Stimulated activated CD4-positive, alpha-beta T cell treated with anti-CD3 and anti-CD28 coated beads, TNF-alpha, amount 100 ng/mL, for 1 hour (primary cell): ENCODE measurements at regions not wholly inside any gene's neighbourhood (a gene's known extent, or its start where the extent isn't known, plus 50 kb on each side); places are given as distances from the start of the nearest gene placed in this dataset.
"Not testable (repeated sequence)": the region's sequence is repeated elsewhere in the genome, so short reads cannot be mapped to it uniquely, and the experiment has no call there.

Source experiments
- DNase-seq, 3 donors: peaks; one replicate each; pipeline ENCODE4 v3.0.0-alpha.2; 2020; ENCODE audit warnings: low read depth in 3 of 3, low spot score in 1 of 3

DNA sequence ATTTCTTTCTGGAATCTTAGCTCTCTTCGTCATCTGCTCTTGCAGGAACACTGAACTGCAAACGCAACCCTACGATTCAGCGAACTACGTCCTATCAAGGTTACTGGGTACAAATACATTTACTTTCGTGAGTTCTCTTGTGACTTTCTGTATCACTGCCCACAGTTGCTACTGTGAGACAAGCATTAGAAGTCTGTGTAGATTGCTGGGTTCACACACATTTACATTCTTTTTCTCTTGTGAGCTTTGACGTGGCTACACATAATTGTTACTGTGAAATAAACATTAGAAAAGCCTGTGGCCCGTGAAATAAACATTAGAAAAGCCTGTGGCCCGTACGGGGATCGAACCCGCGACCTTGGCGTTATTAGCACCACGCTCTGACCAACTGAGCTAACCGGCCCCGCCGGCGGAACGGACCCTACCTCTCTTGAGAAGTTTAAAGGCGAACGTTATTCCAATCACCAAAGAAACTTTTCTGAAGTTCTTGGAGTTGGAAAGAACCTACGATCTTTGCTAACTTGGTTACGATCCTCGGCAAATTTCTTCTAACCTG is 61.2 kb upstream of the ZNF322 start:
- DNase-seq, result not testable (repeated sequence)

DNA sequence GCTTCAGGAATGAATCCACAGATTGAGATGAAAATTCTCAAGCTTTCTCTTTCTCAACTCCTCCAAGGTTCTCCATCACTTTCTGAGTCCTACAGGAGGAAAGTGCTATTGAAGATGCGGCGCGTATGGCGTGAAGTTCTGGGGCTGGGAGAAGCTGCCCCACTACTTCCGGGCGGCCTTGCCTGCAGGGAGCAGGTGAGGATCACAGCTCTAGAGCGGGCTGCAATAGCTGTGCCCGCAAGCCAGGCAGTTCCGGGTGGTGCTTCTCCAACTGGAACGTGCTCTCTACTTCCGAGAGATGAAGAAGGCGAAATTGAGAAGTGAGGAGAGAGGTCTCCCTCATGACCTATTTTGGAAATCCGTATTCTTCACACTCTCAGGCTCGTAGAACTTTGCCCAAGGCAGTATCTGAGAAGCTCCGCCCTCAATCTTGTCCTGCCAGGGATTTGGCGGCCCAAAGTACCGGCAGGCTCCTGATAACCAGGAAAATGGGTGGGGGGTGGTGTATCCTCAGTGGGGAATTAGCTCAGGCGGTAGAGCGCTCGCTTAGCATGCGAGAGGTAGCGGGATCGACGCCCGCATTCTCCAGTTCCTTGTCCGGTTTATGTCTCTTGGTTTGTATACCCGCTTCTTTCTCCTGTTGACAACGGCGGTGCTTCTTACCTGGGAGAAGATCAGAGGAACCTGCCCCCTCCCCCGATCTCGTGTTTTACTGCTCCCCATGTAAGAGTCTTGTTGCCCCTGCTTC is 70.6 kb upstream of the ZNF322 start:
- not testable (repeated sequence) for DNase-seq

DNA sequence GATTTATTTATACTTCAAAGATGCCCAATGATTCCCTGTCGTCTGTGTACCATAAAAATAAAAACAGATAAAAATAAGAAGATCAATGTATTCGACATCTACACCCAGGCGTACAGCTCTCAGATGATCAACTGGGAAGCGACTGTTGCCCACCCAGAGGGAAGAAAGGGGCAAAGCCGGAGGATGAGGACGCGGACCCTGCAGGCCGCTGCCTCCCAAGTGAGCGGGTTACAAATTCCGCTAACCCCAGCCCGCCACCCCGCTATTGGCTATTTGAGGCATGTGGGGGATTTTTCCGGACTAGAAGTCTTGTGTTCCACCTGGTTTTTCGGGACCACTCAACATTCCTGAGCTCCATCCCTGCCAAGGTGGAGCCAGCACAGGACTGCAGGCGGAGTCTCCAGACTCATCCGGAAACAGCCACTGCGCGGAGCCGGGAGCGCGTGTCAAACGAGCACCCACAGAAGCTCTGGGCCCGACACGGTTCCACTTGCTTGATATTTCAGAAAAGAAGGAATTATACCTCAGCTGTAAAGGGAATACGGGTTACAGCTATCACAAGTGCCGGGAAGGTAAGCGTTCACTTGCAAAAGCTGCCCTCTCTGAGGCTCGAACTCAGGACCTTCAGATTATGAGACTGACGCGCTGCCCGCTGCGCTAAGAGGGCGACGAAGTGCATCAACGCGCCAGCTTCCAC is 75.4 kb upstream of the ZNF322 start:
- not testable (repeated sequence) for DNase-seq

GRCh38 chr6:26739811-26740210 is 80.3 kb upstream of the ZNF322 start:
- no peak for DNase-seq

- DNase-seq, result no peak
These were observed 83.7 kb upstream of the ZNF322 start for GRCh38 chr6:26743157-26743821.

DNA sequence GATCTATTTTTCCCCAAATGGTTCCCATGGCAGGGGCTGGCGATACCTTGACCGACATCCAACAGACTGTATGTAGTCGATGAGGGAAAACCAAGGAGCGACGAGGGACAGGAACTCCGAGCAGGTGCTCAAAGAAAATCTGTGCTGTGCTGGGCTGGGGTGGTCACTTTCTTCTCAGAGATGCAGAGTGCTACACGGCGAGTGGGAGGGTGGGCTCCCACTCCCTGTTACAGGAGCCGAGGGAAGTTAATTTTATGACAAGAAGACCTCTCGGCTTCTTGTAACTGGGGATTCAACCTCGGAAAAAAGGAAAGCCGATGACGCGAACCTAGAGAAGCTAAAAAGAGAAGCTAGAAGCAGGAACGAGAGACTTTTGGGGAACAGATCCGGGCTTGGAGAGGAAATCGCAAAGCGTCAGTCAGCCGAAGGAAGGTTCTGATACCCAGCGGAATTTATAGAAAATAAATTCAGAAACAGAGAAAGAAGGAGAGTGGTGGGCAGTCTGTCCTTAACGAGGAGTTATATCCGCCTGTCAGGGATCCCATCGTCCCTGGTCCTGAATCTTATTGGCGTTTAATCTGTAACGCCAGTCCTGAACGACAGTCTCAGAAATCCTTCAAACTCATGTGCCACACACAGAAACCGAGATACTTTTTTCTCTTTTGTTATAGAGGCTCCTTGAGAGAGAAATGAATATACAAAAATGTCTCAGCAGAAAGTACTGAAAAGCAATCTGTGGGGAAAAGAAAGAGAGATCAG is 84.6 kb upstream of the ZNF322 start:
- DNase-seq, result no peak

DNA sequence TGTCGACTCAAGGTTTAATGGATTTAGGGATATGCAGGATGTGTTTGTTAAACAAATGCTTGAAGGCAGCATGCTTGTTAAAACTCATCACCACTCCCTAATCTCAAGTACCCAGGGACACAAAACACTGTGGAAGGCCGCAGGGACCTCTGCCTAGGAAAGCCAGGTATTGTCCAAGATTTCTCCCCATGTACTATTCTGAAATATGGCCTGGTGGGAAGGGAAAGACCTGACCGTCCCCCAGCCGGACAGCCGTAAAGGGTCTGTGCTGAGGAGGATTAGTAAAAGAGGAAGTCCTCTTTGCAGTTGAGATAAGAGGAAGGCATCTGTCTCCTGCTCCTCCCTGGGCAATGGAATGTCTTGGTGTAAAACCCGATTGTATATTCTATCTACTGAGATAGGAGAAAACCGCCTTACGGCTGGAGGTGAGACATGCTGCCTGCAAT is 85.3 kb upstream of the ZNF322 start:
- DNase-seq, result not testable (repeated sequence)

- DNase-seq, result not testable (repeated sequence)
These were observed 86.4 kb upstream of the ZNF322 start for GRCh38 chr6:26745964-26746363.

DNA sequence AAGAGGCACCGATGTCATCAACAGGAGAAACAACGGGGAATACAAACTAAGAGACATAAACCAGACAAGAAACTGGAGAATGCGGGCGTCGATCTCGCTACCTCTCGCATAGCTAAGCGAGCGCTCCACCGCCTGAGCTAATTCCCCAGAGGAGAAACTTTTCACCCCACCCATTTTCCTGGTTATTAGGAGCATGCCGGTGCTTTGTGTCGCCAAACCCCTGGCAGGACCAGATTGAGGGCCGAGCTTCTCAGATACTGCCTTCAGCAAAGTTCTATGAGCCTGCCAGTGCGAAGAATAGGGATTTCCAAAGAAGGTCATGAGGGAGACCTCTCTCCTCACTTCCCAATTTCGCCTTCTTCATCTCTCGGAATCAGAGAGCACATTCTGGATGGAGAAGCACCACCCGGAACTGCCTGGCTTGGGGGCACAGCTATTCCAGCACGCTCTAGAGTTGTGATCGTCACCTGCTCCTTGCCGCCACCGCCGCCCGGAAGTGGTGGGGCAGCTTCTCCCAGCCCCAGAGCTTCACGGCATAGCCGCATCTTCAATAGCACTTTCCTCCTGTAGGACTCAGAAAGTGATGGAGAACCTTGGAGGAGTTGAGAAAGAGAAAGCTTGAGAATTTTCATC is 89.7 kb upstream of the ZNF322 start:
- not testable (repeated sequence) for DNase-seq

DNA sequence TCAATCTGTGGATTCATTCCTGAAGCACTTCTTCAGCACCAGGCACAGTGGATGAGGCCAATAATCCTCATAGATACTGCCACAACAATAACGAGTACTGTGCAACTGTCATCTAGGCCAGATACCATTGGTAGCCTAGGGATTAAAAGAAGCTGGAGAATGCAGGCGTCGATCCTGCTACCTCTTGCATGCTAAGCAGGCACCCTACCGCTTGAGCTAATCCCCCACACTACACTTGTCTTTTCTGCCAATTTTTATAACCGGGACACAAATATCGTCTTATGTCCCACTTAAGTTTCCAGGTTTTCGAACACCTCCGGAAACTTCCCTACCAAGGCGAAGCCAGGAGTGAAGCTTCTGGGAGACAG is 90.2 kb upstream of the ZNF322 start:
- DNase-seq, result not testable (repeated sequence)

DNA sequence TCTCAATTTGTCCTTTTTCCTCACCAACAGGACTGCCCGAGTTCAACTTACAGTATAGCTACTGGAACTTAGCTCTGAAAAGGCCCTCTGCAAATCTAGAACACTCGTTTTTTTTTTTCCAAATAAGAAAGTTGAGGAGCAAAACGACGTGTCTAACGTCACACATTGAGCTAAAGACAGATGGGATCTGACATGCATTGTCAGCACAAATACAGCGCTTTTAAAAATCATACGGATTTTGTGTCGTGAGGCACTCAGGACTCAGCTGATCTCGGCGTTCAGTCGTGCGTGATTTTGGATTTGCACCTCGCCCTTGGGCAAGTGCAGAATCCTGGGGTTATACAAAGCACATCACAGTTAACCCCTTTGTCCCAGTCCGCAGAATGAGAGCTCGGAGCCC is 94.7 kb upstream of the ZNF322 start:
- DNase-seq, result no peak

- DNase-seq, result not testable (repeated sequence)
These were observed 95.3 kb upstream of the ZNF322 start for GRCh38 chr6:26754801-26755200.

DNA sequence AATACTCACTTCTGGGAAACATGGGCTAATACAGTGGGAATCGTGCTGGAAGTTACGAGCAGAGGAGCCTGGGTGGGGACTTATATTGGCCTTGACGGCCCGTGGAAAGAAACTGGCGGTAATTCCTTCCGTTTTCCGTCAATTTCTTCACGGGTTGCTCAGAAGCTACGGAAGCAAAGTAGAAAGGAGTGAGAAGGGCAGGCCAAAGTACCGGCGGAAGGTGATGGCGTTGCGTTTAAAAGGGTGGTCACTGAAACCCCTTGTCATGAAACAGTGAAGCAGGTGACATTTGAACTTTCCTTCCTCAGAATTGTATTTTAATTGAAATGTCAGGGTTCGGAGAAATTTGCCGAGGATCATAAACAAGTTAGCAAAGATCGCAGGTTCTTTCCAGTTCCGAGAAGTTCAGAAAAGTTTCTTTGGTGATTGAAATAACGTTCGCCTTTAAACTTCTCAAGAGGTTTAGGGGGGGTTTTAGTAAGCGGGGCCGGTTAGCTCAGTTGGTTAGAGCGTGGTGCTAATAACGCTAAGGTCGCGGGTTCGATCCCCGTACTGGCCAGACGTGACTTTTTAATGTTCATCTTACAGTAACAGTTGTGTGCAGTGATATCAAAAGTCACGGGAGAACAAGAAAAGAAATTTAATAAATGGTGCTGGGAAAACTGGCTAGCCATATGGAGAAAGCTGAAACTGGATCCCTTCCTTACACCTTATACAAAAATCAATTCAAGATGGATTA is 96.7 kb upstream of the ZNF322 start:
- DNase-seq, result not testable (repeated sequence)

- not testable (repeated sequence) for DNase-seq
These were observed 106.8 kb upstream of the ZNF322 start for GRCh38 chr6:26766203-26766902.

DNA sequence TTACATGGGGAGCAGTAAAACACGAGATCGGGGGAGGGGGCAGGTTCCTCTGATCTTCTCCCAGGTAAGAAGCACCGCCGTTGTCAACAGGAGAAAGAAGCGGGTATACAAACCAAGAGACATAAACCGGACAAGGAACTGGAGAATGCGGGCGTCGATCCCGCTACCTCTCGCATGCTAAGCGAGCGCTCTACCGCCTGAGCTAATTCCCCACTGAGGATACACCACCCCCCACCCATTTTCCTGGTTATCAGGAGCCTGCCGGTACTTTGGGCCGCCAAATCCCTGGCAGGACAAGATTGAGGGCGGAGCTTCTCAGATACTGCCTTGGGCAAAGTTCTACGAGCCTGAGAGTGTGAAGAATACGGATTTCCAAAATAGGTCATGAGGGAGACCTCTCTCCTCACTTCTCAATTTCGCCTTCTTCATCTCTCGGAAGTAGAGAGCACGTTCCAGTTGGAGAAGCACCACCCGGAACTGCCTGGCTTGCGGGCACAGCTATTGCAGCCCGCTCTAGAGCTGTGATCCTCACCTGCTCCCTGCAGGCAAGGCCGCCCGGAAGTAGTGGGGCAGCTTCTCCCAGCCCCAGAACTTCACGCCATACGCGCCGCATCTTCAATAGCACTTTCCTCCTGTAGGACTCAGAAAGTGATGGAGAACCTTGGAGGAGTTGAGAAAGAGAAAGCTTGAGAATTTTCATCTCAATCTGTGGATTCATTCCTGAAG is 111.6 kb upstream of the ZNF322 start:
- not testable (repeated sequence) for DNase-seq

GRCh38 chr6:26773414-26773813 is 113.9 kb upstream of the ZNF322 start:
- DNase-seq, result not testable (repeated sequence)

DNA sequence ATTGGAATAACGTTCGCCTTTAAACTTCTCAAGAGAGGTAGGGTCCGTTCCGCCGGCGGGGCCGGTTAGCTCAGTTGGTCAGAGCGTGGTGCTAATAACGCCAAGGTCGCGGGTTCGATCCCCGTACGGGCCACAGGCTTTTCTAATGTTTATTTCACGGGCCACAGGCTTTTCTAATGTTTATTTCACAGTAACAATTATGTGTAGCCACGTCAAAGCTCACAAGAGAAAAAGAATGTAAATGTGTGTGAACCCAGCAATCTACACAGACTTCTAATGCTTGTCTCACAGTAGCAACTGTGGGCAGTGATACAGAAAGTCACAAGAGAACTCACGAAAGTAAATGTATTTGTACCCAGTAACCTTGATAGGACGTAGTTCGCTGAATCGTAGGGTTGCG is 121.0 kb upstream of the ZNF322 start:
- not testable (repeated sequence) for DNase-seq

DNA sequence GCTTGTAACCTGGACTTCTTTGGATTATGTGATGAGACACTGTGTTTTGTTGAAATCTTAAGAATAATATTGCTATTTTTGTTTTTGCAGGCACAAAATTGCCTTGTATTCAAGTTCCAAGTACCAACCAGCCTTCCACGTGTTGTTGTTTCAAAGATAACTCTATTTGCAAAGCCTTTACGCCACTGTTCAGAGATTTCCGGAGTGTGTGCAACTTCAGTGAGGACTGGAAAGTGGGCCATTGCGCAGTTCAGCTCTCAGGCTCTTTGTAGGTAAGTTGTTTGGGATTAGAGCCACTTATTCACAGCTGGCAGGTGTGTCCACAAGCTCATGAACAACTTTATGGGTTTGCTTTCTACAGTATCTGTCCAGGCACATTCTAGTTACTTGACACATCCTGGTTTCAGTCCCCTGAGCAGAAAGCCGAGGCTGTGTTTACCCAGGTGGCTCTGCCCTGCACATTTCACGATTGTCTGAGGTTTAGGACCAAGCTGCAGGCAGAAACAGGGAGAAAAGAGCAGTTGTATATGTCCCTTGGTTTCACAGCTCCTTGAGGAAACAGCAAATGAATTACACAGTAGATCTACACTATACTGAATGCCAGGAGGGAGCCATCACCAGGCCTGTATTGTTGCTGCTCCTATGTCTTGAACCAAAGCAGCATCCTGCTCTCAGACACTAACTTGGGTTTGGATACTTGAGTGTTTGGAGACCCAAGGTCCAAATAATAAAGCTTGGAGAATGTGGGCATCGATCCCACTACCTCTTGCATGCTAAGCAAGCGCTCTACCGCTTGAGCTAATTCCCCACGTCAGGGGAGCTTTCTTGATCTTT is 136.1 kb upstream of the ZNF322 start:
- DNase-seq, result not testable (repeated sequence)
